ENCODE measurements at regions not wholly inside any gene's neighbourhood (a gene's known extent, or its start where the extent isn't known, plus 50 kb on each side); places are given as distances from the start of the nearest gene placed in this dataset.
"Not testable (repeated sequence)": the region's sequence is repeated elsewhere in the genome, so short reads cannot be mapped to it uniquely, and the experiment has no call there.

GRCh38 chr2:142617461-142617860, 260.0 kb upstream of the KYNU start:
- TF ChIP-seq CTCF (IDR thresholded peaks at IDR 0.05; ENCODE audit: extremely low read depth, low read depth, low read length), result no peak
- Histone ChIP-seq H3K36me3 (ENCODE audit: insufficient read depth, low read length) (no peaks in the 10 kb centered on the region), H3K27me3 (ENCODE audit: insufficient read depth, low read length) (no peaks in the 10 kb centered on the region), H4K20me1 (ENCODE audit: insufficient read depth, low read length) (no peaks in the 10 kb centered on the region), H3K4me3 (ENCODE audit: insufficient read depth, low read length) (no peak overlapping the region), H3K27ac (ENCODE audit: low read depth, low read length) (no peak overlapping the region), H3K4me2 (ENCODE audit: insufficient read depth, low read length) (no peak overlapping the region), H3K4me1 (ENCODE audit: insufficient read depth, low read length) (no peaks in the 10 kb centered on the region), H3K79me2 (ENCODE audit: insufficient read depth, low read length) (no peaks in the 10 kb centered on the region), H2AFZ (ENCODE audit: low read length) (no peak overlapping the region), H3K9me3 (ENCODE audit: low read depth, low read length) (no peaks in the 10 kb centered on the region)
- DNase-seq (ENCODE audit: insufficient read length, low spot score, missing footprints), result no peak

- Histone ChIP-seq H3K4me2 (ENCODE audit: insufficient read depth, low read length) (no peak overlapping the region), H3K4me3 (ENCODE audit: insufficient read depth, low read length) (no peak overlapping the region)
- TF ChIP-seq CTCF (IDR thresholded peaks at IDR 0.05; ENCODE audit: extremely low read depth, low read depth, low read length), result no peak
Observed at GRCh38 chr2:142615876-142616275, 261.6 kb upstream of the KYNU start.

DNA sequence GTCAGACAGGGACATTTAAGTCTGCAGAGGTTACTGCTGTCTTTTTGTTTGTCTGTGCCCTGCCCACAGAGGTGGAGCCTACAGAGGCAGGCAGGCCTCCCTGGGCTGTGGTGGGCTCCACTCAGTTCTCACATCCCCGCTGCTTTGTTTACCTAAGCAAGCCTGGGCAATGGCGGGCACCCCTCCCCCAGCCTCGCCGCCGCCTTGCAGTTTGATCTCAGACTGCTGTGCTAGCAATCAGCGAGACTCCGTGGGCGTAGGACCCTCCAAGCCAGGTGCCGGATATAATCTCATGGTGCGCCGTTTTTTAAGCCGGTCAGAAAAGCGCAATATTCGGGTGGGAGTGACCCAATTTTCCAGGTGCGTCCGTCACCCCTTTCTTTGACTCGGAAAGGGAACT, 264.3 kb upstream of the KYNU start:
- H3K79me2 ChIP-seq (ENCODE audit: insufficient read depth, low read length); H3K4me2 ChIP-seq (ENCODE audit: insufficient read depth, low read length); H3K36me3 ChIP-seq (ENCODE audit: insufficient read depth, low read length); H2AFZ ChIP-seq (ENCODE audit: low read length); H3K4me3 ChIP-seq (ENCODE audit: insufficient read depth, low read length); H4K20me1 ChIP-seq (ENCODE audit: insufficient read depth, low read length); H3K27ac ChIP-seq (ENCODE audit: low read depth, low read length); H3K9me3 ChIP-seq (ENCODE audit: low read depth, low read length); H3K4me1 ChIP-seq (ENCODE audit: insufficient read depth, low read length); H3K27me3 ChIP-seq (ENCODE audit: insufficient read depth, low read length); DNase-seq (ENCODE audit: insufficient read length, low spot score, missing footprints): not testable (repeated sequence)

More at GRCh38 chr2:142615876-142616275, 261.6 kb upstream of the KYNU start:
- no peaks in the 10 kb centered on the region for H3K4me1 ChIP-seq (ENCODE audit: insufficient read depth, low read length)
- DNase-seq (ENCODE audit: insufficient read length, low spot score, missing footprints), result no peak
- H3K27me3 ChIP-seq (ENCODE audit: insufficient read depth, low read length), result no peaks in the 10 kb centered on the region
- H3K9me3 ChIP-seq (ENCODE audit: low read depth, low read length), result no peaks in the 10 kb centered on the region
- H4K20me1 ChIP-seq (ENCODE audit: insufficient read depth, low read length), result no peaks in the 10 kb centered on the region
- H2AFZ ChIP-seq (ENCODE audit: low read length), result no peak overlapping the region
- no peaks in the 10 kb centered on the region for H3K79me2 ChIP-seq (ENCODE audit: insufficient read depth, low read length)
- no peaks in the 10 kb centered on the region for H3K36me3 ChIP-seq (ENCODE audit: insufficient read depth, low read length)
- H3K27ac ChIP-seq (ENCODE audit: low read depth, low read length), result no peak overlapping the region

GRCh38 chr2:142605421-142605820, 272.0 kb upstream of the KYNU start:
- Histone ChIP-seq H3K4me3 (ENCODE audit: insufficient read depth, low read length) (no peak overlapping the region), H3K27me3 (ENCODE audit: insufficient read depth, low read length) (no peaks in the 10 kb centered on the region), H4K20me1 (ENCODE audit: insufficient read depth, low read length) (no peaks in the 10 kb centered on the region), H3K27ac (ENCODE audit: low read depth, low read length) (no peak overlapping the region), H3K79me2 (ENCODE audit: insufficient read depth, low read length) (no peaks in the 10 kb centered on the region), H3K4me2 (ENCODE audit: insufficient read depth, low read length) (no peak overlapping the region), H3K36me3 (ENCODE audit: insufficient read depth, low read length) (no peaks in the 10 kb centered on the region), H3K9me3 (ENCODE audit: low read depth, low read length) (no peaks in the 10 kb centered on the region), H3K4me1 (ENCODE audit: insufficient read depth, low read length) (no peaks in the 10 kb centered on the region), H2AFZ (ENCODE audit: low read length) (no peak overlapping the region)
- no peak for DNase-seq (ENCODE audit: insufficient read length, low spot score, missing footprints)
- no peak for TF ChIP-seq CTCF (IDR thresholded peaks at IDR 0.05; ENCODE audit: extremely low read depth, low read depth, low read length)

Measured in osteoblast (primary cell).